ENCODE measurements at regions not wholly inside any gene's neighbourhood (a gene's known extent, or its start where the extent isn't known, plus 50 kb on each side); places are given as distances from the start of the nearest gene placed in this dataset.

DNA sequence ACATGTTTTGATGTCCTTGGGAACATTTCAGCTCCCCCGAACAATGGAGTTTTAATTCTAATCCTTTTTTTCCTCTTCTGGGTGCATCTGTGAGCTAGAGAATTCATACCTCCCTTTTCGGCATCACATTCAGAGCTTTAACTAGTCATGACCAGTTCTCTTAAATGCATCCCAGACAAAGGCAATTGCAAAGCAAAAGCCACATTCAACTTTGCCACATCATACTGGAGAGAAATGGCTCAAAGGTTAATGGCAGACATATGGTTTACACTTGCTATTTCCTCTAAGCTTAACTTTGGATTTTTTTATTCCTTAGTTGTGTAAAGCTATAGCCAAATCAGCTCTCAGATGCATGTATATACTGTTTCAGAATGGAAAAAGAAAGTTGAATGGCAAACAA, 153.3 kb downstream of the ESM1 start:
- TF ChIP-seq CTCF (IDR thresholded peaks at IDR 0.05) = no peak
- no peak for TF ChIP-seq EP300 (IDR thresholded peaks at IDR 0.05)
